ENCODE measurements at regions not wholly inside any gene's neighbourhood (a gene's known extent, or its start where the extent isn't known, plus 50 kb on each side); places are given as distances from the start of the nearest gene placed in this dataset.

DNA sequence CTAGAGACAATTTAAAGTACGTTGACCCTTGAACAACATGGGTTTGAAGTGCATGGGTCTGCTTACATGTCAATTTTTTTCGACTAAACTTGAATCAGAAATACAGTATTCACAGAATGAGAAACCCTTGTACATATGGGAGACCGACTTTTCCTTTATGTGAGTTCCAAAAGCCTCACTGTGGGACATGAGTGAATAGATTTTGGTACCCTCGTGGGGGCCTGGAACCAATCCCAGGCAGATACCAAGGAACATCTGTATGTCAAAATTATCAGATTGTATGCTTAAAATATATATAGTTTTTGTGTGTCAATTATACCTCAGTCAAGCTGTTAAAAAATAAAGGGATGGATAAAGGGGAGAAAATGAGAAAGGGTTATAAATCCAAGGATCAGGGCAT, 78.7 kb upstream of the MAN2A1 start (continued):
- TF ChIP-seq ZNF626 (tag by site-specific recombination; IDR thresholded peaks at IDR 0.05) (no peak), ZNF37A (tag by site-specific recombination; IDR thresholded peaks at IDR 0.05) (no peak), ZFHX2 (tag by site-specific recombination; conservative IDR thresholded peaks at IDR 0.05) (no peak), RBAK (tag by site-specific recombination; IDR thresholded peaks at IDR 0.05) (no peak), ZNF621 (tag by site-specific recombination; IDR thresholded peaks at IDR 0.05) (no peak), KLF8 (tag by site-specific recombination; IDR thresholded peaks at IDR 0.05) (no peak), ZNF335 (tag by site-specific recombination; conservative IDR thresholded peaks at IDR 0.05) (no peak), ZNF785 (tag by site-specific recombination; IDR thresholded peaks at IDR 0.05) (no peak)
- TF ChIP-seq, protein P1, sequence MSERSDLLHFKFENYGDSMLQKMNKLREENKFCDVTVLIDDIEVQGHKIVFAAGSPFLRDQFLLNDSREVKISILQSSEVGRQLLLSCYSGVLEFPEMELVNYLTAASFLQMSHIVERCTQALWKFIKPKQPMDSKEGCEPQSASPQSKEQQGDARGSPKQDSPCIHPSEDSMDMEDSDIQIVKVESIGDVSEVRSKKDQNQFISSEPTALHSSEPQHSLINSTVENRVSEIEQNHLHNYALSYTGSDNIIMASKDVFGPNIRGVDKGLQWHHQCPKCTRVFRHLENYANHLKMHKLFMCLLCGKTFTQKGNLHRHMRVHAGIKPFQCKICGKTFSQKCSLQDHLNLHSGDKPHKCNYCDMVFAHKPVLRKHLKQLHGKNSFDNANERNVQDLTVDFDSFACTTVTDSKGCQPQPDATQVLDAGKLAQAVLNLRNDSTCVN (tag by site-specific recombination; optimal IDR thresholded peaks at IDR 0.05) = no peak

DNA sequence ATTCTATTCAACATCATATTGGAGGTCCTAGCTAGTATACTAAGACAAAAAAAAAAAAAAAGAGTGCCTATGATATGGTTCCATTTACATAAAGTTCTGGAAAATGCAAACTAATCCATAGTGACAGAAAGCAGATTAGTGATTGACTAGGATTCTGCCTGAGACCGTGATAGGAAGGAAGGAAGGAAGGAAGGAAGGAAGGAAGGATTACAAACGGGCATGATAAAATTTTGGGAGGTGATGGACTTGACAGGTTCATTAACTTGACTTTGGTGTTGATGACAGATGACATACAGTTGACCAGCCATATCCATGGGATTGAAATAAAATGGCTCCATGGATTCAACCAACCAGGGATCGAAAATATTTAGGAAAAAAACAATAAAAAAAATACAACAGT, 79.1 kb upstream of the MAN2A1 start:
- POLR2A ChIA-PET = interaction anchor here (0.6 kb wide), 1 partner anchor 552 kb away, joined by 3 read pairs; no protein-coding TSS in a partner anchor
- TF ChIP-seq ZNF548 (tag by site-specific recombination; IDR thresholded peaks at IDR 0.05) (no peak), ZNF366 (tag by site-specific recombination; conservative IDR thresholded peaks at IDR 0.05) (peak; percentile 41; the same call in 1 of the 2 replicates)
- H3K36me3 ChIP-seq (ENCODE audit: control insufficient read depth in 2 of 2, insufficient read depth in 1 of 2, low read length in 2 of 2) = no peaks in the 10 kb centered on the region
- H3K27ac ChIP-seq (ENCODE audit: extremely low read depth, low read depth, low read length) = no peak overlapping the region
- no peak overlapping the region for H3K4me3 ChIP-seq (ENCODE audit: low read depth, low read length)
- H3K4me1 ChIP-seq (ENCODE audit: control insufficient read depth, insufficient read depth, low read length) = no peaks in the 10 kb centered on the region
- H3K9me3 ChIP-seq (ENCODE audit: control insufficient read depth, insufficient read depth, low read depth, low read length) = no peaks in the 10 kb centered on the region
- CTCF ChIA-PET = interaction anchor here (0.6 kb wide), 1 partner anchor 63 kb away, joined by 3 read pairs; no protein-coding TSS in a partner anchor

DNA sequence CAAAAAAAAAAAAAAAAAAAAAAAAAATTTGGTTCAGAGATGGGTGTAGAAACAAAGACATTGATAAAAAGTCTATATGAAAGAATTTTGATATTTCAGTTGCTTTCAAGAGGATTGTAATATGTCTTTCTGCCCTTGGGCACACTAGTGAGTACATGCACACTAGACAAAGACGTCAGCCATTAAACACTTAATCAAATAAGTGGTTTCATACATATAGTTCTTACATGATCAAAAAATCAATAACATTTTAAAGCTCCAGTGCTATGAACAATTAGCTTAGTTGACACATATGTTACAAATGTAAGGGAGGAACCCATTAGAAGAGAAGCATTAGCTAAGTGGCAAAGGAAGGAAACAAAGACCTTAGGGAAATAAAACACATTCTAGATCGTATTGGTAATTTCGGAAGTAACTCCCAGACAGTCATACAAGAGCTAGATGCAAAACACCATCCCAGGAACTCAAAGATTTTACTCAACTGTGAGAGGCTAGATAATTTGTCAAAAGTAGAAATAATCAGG, 84.5 kb upstream of the MAN2A1 start:
- CTCF ChIA-PET = interaction anchor here (0.6 kb wide), 1 partner anchor 973 kb away, joined by 3 read pairs; no protein-coding TSS in a partner anchor

More for the DNA sequence above, 84.5 kb upstream of the MAN2A1 start:
- Histone ChIP-seq H3K9me3 (ENCODE audit: control insufficient read depth, insufficient read depth, low read depth, low read length) (no peaks in the 10 kb centered on the region), H3K36me3 (ENCODE audit: control insufficient read depth in 2 of 2, insufficient read depth in 1 of 2, low read length in 2 of 2) (no peaks in the 10 kb centered on the region), H3K4me3 (ENCODE audit: low read depth, low read length) (no peak overlapping the region), H3K27ac (ENCODE audit: extremely low read depth, low read depth, low read length) (no peak overlapping the region), H3K4me1 (ENCODE audit: control insufficient read depth, insufficient read depth, low read length) (no peaks in the 10 kb centered on the region)
- POLR2A ChIA-PET = interaction anchor here (0.5 kb wide), 1 partner anchor 409 kb away, joined by 5 read pairs; no protein-coding TSS in a partner anchor
- TF ChIP-seq KLF9 (tag by site-specific recombination; IDR thresholded peaks at IDR 0.05; ENCODE audit: low read depth) (no peak), ZEB2 (tag by site-specific recombination; IDR thresholded peaks at IDR 0.05) (no peak), ZFP69B (tag by site-specific recombination; IDR thresholded peaks at IDR 0.05) (no peak), EGR2 (tag by site-specific recombination; IDR thresholded peaks at IDR 0.05; ENCODE audit: low read depth) (no peak), ZBTB48 (tag by site-specific recombination; IDR thresholded peaks at IDR 0.05) (no peak), ZNF140 (tag by site-specific recombination; IDR thresholded peaks at IDR 0.05) (no peak), ZSCAN16 (tag by site-specific recombination; IDR thresholded peaks at IDR 0.05) (no peak), ZNF133 (tag by site-specific recombination; IDR thresholded peaks at IDR 0.05) (no peak), ZNF624 (tag by site-specific recombination; IDR thresholded peaks at IDR 0.05) (no peak), KLF8 (tag by site-specific recombination; IDR thresholded peaks at IDR 0.05) (no peak), ZNF521 (tag by site-specific recombination; IDR thresholded peaks at IDR 0.05) (no peak), ZNF302 (tag by site-specific recombination; IDR thresholded peaks at IDR 0.05; ENCODE audit: low read depth) (no peak), ZNF146 (tag by site-specific recombination; IDR thresholded peaks at IDR 0.05) (no peak)
- TF ChIP-seq, protein P2, sequence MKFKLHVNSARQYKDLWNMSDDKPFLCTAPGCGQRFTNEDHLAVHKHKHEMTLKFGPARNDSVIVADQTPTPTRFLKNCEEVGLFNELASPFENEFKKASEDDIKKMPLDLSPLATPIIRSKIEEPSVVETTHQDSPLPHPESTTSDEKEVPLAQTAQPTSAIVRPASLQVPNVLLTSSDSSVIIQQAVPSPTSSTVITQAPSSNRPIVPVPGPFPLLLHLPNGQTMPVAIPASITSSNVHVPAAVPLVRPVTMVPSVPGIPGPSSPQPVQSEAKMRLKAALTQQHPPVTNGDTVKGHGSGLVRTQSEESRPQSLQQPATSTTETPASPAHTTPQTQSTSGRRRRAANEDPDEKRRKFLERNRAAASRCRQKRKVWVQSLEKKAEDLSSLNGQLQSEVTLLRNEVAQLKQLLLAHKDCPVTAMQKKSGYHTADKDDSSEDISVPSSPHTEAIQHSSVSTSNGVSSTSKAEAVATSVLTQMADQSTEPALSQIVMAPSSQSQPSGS (tag by site-specific recombination; IDR thresholded peaks at IDR 0.05; ENCODE audit: low read depth) = no peak
- TF ChIP-seq, protein P3, sequence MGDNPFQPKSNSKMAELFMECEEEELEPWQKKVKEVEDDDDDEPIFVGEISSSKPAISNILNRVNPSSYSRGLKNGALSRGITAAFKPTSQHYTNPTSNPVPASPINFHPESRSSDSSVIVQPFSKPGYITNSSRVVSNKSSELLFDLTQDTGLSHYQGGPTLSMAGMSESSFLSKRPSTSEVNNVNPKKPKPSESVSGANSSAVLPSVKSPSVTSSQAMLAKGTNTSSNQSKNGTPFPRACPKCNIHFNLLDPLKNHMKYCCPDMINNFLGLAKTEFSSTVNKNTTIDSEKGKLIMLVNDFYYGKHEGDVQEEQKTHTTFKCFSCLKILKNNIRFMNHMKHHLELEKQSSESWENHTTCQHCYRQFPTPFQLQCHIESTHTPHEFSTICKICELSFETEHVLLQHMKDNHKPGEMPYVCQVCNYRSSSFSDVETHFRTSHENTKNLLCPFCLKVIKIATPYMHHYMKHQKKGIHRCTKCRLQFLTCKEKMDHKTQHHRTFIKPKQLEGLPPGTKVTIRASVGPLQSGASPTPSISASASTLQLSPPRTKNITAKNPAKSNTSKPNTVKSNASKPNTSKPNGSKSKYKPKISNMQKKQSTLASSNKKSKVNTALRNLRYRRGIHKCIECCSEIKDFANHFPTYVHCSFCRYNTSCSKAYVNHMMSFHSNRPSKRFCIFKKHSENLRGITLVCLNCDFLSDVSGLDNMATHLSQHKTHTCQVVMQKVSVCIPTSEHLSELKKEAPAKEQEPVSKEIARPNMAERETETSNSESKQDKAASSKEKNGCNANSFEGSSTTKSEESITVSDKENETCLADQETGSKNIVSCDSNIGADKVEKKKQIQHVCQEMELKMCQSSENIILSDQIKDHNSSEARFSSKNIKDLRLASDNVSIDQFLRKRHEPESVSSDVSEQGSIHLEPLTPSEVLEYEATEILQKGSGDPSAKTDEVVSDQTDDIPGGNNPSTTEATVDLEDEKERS (tag by site-specific recombination; IDR thresholded peaks at IDR 0.05) = no peak
- TF ChIP-seq, protein P4, sequence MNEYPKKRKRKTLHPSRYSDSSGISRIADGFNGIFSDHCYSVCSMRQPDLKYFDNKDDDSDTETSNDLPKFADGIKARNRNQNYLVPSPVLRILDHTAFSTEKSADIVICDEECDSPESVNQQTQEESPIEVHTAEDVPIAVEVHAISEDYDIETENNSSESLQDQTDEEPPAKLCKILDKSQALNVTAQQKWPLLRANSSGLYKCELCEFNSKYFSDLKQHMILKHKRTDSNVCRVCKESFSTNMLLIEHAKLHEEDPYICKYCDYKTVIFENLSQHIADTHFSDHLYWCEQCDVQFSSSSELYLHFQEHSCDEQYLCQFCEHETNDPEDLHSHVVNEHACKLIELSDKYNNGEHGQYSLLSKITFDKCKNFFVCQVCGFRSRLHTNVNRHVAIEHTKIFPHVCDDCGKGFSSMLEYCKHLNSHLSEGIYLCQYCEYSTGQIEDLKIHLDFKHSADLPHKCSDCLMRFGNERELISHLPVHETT (tag by site-specific recombination; IDR thresholded peaks at IDR 0.05) = no peak
